IMR-90 (cell line): ENCODE measurements at regions not wholly inside any gene's neighbourhood (a gene's known extent, or its start where the extent isn't known, plus 50 kb on each side); places are given as distances from the start of the nearest gene placed in this dataset.

ENCODE experiments used
- ATAC-seq: fragments of 200-7000 bp; cut with Tn5 transposase; 2 replicates; pipeline ENCODE4 v1.9.1; 2020; ENCODE audit warnings: low read depth, mild to moderate bottlenecking, moderate library complexity
- BruUV-seq: library from RNA; stranded (reverse); fragments of 400-500 nt; replicated peaks from 2 replicates; lab custom pipeline; 2021; lab: Mats Ljungman, UMichigan
- CTCF ChIA-PET: fragments of 300-600 bp; formaldehyde crosslinking; extraction: SDS; loops from one replicate; lab custom pipeline; 2021; ENCODE audit warnings: antibody characterized with exemption; lab: Yijun Ruan, JAX
- POLR2A ChIA-PET: fragments of 300-600 bp; sonication (Branson Sonifier 250); formaldehyde crosslinking; loops from one replicate; lab custom pipeline; 2022; ENCODE audit warnings: antibody characterized with exemption; ENCODE audit not compliant: unreplicated experiment; lab: Charles Lee
- DNase-seq: peaks from one replicate; pipeline ENCODE4 v3.0.0; 2013
- H2AFZ ChIP-seq: replicated peaks from 2 replicates; pipeline ENCODE3; 2013; ENCODE audit warnings: low read length, mild to moderate bottlenecking; ENCODE audit not compliant: poor library complexity
- H2AK5ac ChIP-seq: 2 replicates; pipeline ENCODE4 v1.6.1; 2013; ENCODE audit warnings: low read depth, low read length, inconsistent platforms
- H2AK9ac ChIP-seq: replicated peaks from 2 replicates; pipeline ENCODE3; 2013; ENCODE audit warnings: mild to moderate bottlenecking, low read depth, low read length, moderate library complexity; ENCODE audit not compliant: poor library complexity
- H2BK120ac ChIP-seq: 2 replicates; pipeline ENCODE4 v1.6.1; 2013; ENCODE audit warnings: low read depth, low read length, inconsistent platforms
- H2BK15ac ChIP-seq: 3 replicates; pipeline ENCODE4 v1.6.1; 2013; ENCODE audit warnings: low read depth, low read length, inconsistent platforms
- H2BK20ac ChIP-seq: 2 replicates; pipeline ENCODE4 v1.6.1; 2013; ENCODE audit warnings: low read depth, mild to moderate bottlenecking, inconsistent platforms, low read length, moderate library complexity
- H2BK5ac ChIP-seq: 2 replicates; pipeline ENCODE4 v1.6.1; 2013; ENCODE audit warnings: mild to moderate bottlenecking, low read depth, low read length, inconsistent platforms; ENCODE audit not compliant: poor library complexity, severe bottlenecking
- H3K14ac ChIP-seq: replicated peaks from 2 replicates; pipeline ENCODE4 v1.6.1; 2013; ENCODE audit warnings: low read depth, low read length, inconsistent platforms
- H3K18ac ChIP-seq: 2 replicates; pipeline ENCODE4 v1.6.1; 2013; ENCODE audit warnings: low read depth, low read length, control low read depth
- H3K23ac ChIP-seq: 2 replicates; pipeline ENCODE4 v1.6.1; 2013; ENCODE audit warnings: low read depth, low read length, inconsistent platforms
- H3K27ac ChIP-seq: 2 replicates; pipeline ENCODE4 v1.5.1; 2013; ENCODE audit warnings: mild to moderate bottlenecking, control low read depth, low read length; ENCODE audit not compliant: insufficient read depth
- H3K27me3 ChIP-seq: 2 replicates; pipeline ENCODE4 v1.6.1; 2013; ENCODE audit warnings: low read length; ENCODE audit not compliant: control insufficient read depth, insufficient read depth
- H3K36me3 ChIP-seq: 2 replicates; pipeline ENCODE4 v1.6.1; 2013; ENCODE audit warnings: low read length, mixed read lengths; ENCODE audit not compliant: control insufficient read depth, insufficient read depth
- H3K4ac ChIP-seq: 2 replicates; pipeline ENCODE4 v1.6.1; 2013; ENCODE audit warnings: low read depth, low read length, inconsistent platforms
- H3K4me1 ChIP-seq: 2 replicates; pipeline ENCODE4 v1.6.1; 2013; ENCODE audit warnings: low read length, mixed read lengths; ENCODE audit not compliant: control insufficient read depth, insufficient read depth
- H3K4me2 ChIP-seq: 2 replicates; pipeline ENCODE4 v1.6.1; 2013; ENCODE audit warnings: low read depth, mild to moderate bottlenecking, control low read depth, low read length, moderate library complexity
- H3K4me3 ChIP-seq: 2 replicates; pipeline ENCODE4 v1.5.1; 2013; ENCODE audit warnings: low read depth, mild to moderate bottlenecking, control low read depth, low read length, moderate library complexity; ENCODE audit not compliant: insufficient read depth
- H3K56ac ChIP-seq: 2 replicates; pipeline ENCODE4 v1.6.1; 2013; ENCODE audit warnings: low read length, inconsistent platforms; ENCODE audit not compliant: insufficient read depth; ENCODE audit errors: extremely low read depth
- H3K79me1 ChIP-seq, 2 experiments: 2 replicates each; pipeline ENCODE4 v1.6.1; 2013; ENCODE audit warnings: low read length in 2 of 2, inconsistent platforms in 1 of 2, low read depth in 1 of 2
- H3K9ac ChIP-seq: 2 replicates; pipeline ENCODE4 v1.6.1; 2013; ENCODE audit warnings: low read depth, low read length, control low read depth
- H3K9me1 ChIP-seq: 2 replicates; pipeline ENCODE4 v1.6.1; 2013; ENCODE audit warnings: low read length, inconsistent platforms; ENCODE audit not compliant: insufficient read depth
- H3K9me3 ChIP-seq: 2 replicates; pipeline ENCODE4 v1.6.1; 2013; ENCODE audit warnings: low read length; ENCODE audit not compliant: control insufficient read depth, insufficient read depth
- H4K20me1 ChIP-seq: 2 replicates; pipeline ENCODE4 v1.6.1; 2013; ENCODE audit warnings: low read length, inconsistent platforms; ENCODE audit not compliant: insufficient read depth
- H4K5ac ChIP-seq: 2 replicates; pipeline ENCODE4 v1.6.1; 2013; ENCODE audit warnings: mild to moderate bottlenecking, low read depth, low read length, control low read depth
- H4K8ac ChIP-seq, 2 experiments: 2 replicates each; pipeline ENCODE4 v1.6.1; 2013; ENCODE audit warnings: low read depth in 2 of 2, low read length in 2 of 2, control low read depth in 1 of 2, inconsistent platforms in 1 of 2
- H4K91ac ChIP-seq: 2 replicates; pipeline ENCODE4 v1.6.1; 2013; ENCODE audit warnings: low read depth, low read length, inconsistent platforms; ENCODE audit not compliant: insufficient read depth
- BHLHE40 ChIP-seq: fragments of 150-350 bp; IDR thresholded peaks from 2 replicates; pipeline ENCODE4 v1.6.1; 2016; ENCODE audit warnings: mild to moderate bottlenecking, low read depth, low read length
- FOS ChIP-seq: fragments of 150-350 bp; IDR thresholded peaks from 2 replicates; pipeline ENCODE4 v1.6.1; 2016; ENCODE audit warnings: low read depth, low read length
- MXI1 ChIP-seq: IDR thresholded peaks from 2 replicates; pipeline ENCODE4 v1.6.1; 2012; ENCODE audit warnings: low read depth, mild to moderate bottlenecking, low read length, moderate library complexity, borderline replicate concordance
- NFE2L2 ChIP-seq: fragments of 150-350 bp; IDR thresholded peaks from 2 replicates; pipeline ENCODE4 v1.6.1; 2016; ENCODE audit warnings: low read depth, mild to moderate bottlenecking, low read length
- RAD21 ChIP-seq: IDR thresholded peaks from 2 replicates; pipeline ENCODE4 v1.6.1; 2012; ENCODE audit warnings: low read length, improper control_type of control experiment
- RFX5 ChIP-seq: IDR thresholded peaks from 2 replicates; pipeline ENCODE4 v1.8.0; 2012; ENCODE audit warnings: low read depth, mild to moderate bottlenecking, low read length, moderate library complexity
- SMC3 ChIP-seq: fragments of 150-350 bp; IDR thresholded peaks from 2 replicates; pipeline ENCODE4 v1.6.1; 2016; ENCODE audit warnings: low read depth, mild to moderate bottlenecking, antibody characterized with exemption, low read length, moderate library complexity
- WGBS, 2 experiments: methylation state at CpG; one replicate each; pipeline versions ENCODE4 v1.1.5 to v1.1.7; 2013; ENCODE audit warnings: missing lambda C conversion rate in 2 of 2; ENCODE audit not compliant: insufficient read length in 1 of 2; ENCODE audit errors: extremely low coverage in 2 of 2; 5-methylcytosine and 5-hydroxymethylcytosine counted together
- dilution Hi-C: fragments of 300-500 bp; cut with HindIII; formaldehyde crosslinking; loops from one replicate; pipeline ENCODE4 v1.14.3; 2018; ENCODE audit warnings: low sequenced_read_pairs; ENCODE audit not compliant: unreplicated experiment
- in situ Hi-C: fragments of 300-500 bp; cut with MboI; formaldehyde crosslinking; loops from 3 replicates; pipeline ENCODE4 v1.14.3; 2019; ENCODE audit warnings: low sequenced_read_pairs, inconsistent platforms, mixed read lengths
- intact Hi-C: fragments of 100-400 bp; cut with micrococcal nuclease; formaldehyde crosslinking; loops from 2 replicates; pipeline ENCODE4 v1.10.0; 2022
- TF ChIP-seq, protein P1 (sequence below): conservative IDR thresholded peaks from 2 replicates; pipeline ENCODE4 v1.5.1; 2012; ENCODE audit warnings: mild to moderate bottlenecking, low read depth, low read length, improper control_type of control experiment
- TF ChIP-seq, protein P2 (sequence below): fragments of 150-350 bp; IDR thresholded peaks from 2 replicates; pipeline ENCODE4 v1.6.1; 2017; ENCODE audit warnings: mild to moderate bottlenecking, antibody characterized with exemption, low read length, low read depth

DNA sequence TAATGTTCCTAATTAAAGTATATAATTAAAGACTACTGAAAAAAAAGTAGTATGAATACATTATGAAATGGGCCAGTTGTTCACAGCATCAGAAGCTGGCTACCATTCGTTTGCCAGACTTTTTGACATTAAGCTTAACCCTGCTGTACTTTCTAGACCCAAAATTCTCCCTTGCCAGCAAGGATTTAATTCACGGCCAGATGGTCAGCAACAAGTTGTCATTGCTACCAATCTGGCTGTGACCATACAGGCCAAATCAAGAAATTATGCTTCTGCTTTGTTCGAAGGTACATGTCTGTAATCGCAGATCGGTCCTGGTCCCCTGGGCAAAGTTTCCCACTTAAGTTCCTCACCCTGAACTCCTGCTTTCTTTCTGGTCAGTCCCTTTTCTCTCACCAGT is 217.7 kb upstream of the ATXN7L3B start:
- Histone ChIP-seq H2BK20ac (no peak overlapping the region), H2AFZ (no peak overlapping the region), H2BK120ac (no peak overlapping the region), H3K23ac (no peak overlapping the region), H3K9ac (no peak overlapping the region), H3K4me1 (no peaks in the 10 kb centered on the region), H3K9me3 (peaks cover 2% of the 10 kb centered on the region; the same call in 1 of the 2 replicates), H2AK5ac (no peak overlapping the region), H3K14ac (no peak overlapping the region), H2BK5ac (no peak overlapping the region), H3K56ac (no peak overlapping the region), H2AK9ac (no peak overlapping the region), H4K20me1 (no peaks in the 10 kb centered on the region), H3K4me3 (no peak overlapping the region), H3K4ac (no peak overlapping the region), H4K91ac (no peak overlapping the region), H3K79me1 (no peaks in the 10 kb centered on the region), H3K27me3 (no peaks in the 10 kb centered on the region), H3K36me3 (no peaks in the 10 kb centered on the region), H4K5ac (no peak overlapping the region), H3K4me2 (no peak overlapping the region), H3K9me1 (no peaks in the 10 kb centered on the region), H3K27ac (no peak overlapping the region), H4K8ac (no peak overlapping the region), H2BK15ac (no peak overlapping the region), H3K18ac (no peak overlapping the region)
- ATAC-seq (no peak), DNase-seq (no peak)
- in situ Hi-C loops = no loop called here
- dilution Hi-C loops = no loop called here
- POLR2A ChIA-PET = no interaction called here
- intact Hi-C loops = no loop called here
- no peak for TF ChIP-seq NFE2L2
- no peak for TF ChIP-seq RFX5
- no peak for TF ChIP-seq FOS
- no peak for TF ChIP-seq BHLHE40
- TF ChIP-seq MXI1 = no peak
- TF ChIP-seq RAD21 = no peak
- TF ChIP-seq, protein P1, sequence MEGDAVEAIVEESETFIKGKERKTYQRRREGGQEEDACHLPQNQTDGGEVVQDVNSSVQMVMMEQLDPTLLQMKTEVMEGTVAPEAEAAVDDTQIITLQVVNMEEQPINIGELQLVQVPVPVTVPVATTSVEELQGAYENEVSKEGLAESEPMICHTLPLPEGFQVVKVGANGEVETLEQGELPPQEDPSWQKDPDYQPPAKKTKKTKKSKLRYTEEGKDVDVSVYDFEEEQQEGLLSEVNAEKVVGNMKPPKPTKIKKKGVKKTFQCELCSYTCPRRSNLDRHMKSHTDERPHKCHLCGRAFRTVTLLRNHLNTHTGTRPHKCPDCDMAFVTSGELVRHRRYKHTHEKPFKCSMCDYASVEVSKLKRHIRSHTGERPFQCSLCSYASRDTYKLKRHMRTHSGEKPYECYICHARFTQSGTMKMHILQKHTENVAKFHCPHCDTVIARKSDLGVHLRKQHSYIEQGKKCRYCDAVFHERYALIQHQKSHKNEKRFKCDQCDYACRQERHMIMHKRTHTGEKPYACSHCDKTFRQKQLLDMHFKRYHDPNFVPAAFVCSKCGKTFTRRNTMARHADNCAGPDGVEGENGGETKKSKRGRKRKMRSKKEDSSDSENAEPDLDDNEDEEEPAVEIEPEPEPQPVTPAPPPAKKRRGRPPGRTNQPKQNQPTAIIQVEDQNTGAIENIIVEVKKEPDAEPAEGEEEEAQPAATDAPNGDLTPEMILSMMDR = no peak
- TF ChIP-seq, protein P2, sequence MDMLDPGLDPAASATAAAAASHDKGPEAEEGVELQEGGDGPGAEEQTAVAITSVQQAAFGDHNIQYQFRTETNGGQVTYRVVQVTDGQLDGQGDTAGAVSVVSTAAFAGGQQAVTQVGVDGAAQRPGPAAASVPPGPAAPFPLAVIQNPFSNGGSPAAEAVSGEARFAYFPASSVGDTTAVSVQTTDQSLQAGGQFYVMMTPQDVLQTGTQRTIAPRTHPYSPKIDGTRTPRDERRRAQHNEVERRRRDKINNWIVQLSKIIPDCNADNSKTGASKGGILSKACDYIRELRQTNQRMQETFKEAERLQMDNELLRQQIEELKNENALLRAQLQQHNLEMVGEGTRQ = no peak
- TF ChIP-seq SMC3 = no peak
- 74% methylated on average over 3 of the region's 5 CpGs; no CpG with 5 or more reads in 1 of the 2 experiments for WGBS, 2 experiments
- CTCF ChIA-PET = no interaction called here
- BruUV-seq = no TSS peak
